ENCODE measurements at regions not wholly inside any gene's neighbourhood (a gene's known extent, or its start where the extent isn't known, plus 50 kb on each side); places are given as distances from the start of the nearest gene placed in this dataset.

GRCh38 chr2:167510071-167510759 is 621.9 kb downstream of the XIRP2 start:
- H3K36me3 ChIP-seq (ENCODE audit: control insufficient read depth, insufficient read depth, low read length) = no peaks in the 10 kb centered on the region
- H3K27ac ChIP-seq (ENCODE audit: low read depth, low read length) = peak overlapping the region; percentile 83
- H3K4me1 ChIP-seq (ENCODE audit: control insufficient read depth, insufficient read depth, low read length) = peaks cover 21% of the 10 kb centered on the region
- H3K9ac ChIP-seq (ENCODE audit: low read length) = peak overlapping the region; percentile 54
- H3K9me3 ChIP-seq (ENCODE audit: control insufficient read depth, insufficient read depth, low read depth, low read length) = no peaks in the 10 kb centered on the region
- H3K27me3 ChIP-seq (ENCODE audit: control insufficient read depth, insufficient read depth, low read length) = no peaks in the 10 kb centered on the region
- H3K4me3 ChIP-seq (ENCODE audit: low read depth, low read length) = no peak overlapping the region; the same call in 1 of the 2 replicates

- H3K36me3 ChIP-seq (ENCODE audit: control insufficient read depth, insufficient read depth, low read length) = no peaks in the 10 kb centered on the region
- peak overlapping the region; percentile 54 for H3K9ac ChIP-seq (ENCODE audit: low read length)
- peaks cover 21% of the 10 kb centered on the region for H3K4me1 ChIP-seq (ENCODE audit: control insufficient read depth, insufficient read depth, low read length)
- no peaks in the 10 kb centered on the region for H3K27me3 ChIP-seq (ENCODE audit: control insufficient read depth, insufficient read depth, low read length)
- no peaks in the 10 kb centered on the region for H3K9me3 ChIP-seq (ENCODE audit: control insufficient read depth, insufficient read depth, low read depth, low read length)
- H3K4me3 ChIP-seq (ENCODE audit: low read depth, low read length) = no peak overlapping the region
- H3K27ac ChIP-seq (ENCODE audit: low read depth, low read length) = peak overlapping the region; percentile 83
Measured at GRCh38 chr2:167509586-167509985, 621.3 kb downstream of the XIRP2 start.

GRCh38 chr2:167508709-167509108 is 620.4 kb downstream of the XIRP2 start:
- no peaks in the 10 kb centered on the region for H3K27me3 ChIP-seq (ENCODE audit: control insufficient read depth, insufficient read depth, low read length)
- 0 out of 2 replicates have a peak overlapping the region, but pooled peaks have one; percentile 69 for H3K27ac ChIP-seq (ENCODE audit: low read depth, low read length)
- no peaks in the 10 kb centered on the region for H3K9me3 ChIP-seq (ENCODE audit: control insufficient read depth, insufficient read depth, low read depth, low read length)
- H3K36me3 ChIP-seq (ENCODE audit: control insufficient read depth, insufficient read depth, low read length) = no peaks in the 10 kb centered on the region
- H3K4me3 ChIP-seq (ENCODE audit: low read depth, low read length) = no peak overlapping the region
- H3K4me1 ChIP-seq (ENCODE audit: control insufficient read depth, insufficient read depth, low read length) = peaks cover 21% of the 10 kb centered on the region
- no peak overlapping the region for H3K9ac ChIP-seq (ENCODE audit: low read length)

DNA sequence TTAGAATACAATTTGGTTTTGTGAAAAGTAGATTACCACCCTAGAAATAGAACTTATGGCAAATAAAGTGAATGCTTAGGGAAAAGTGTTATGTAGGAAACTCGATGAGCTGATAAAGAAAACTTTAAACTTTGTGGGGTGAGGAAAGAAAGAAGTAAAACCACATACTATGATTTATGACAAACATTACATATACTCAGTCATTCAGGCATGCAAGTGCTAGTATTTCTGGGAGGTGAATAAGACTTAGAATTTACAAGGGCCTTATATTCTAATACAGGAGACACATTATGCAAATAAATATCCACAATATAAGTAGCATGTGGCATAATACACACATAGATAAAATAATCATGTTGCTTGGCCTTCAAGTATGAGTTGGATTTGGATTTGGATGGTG is 618.1 kb downstream of the XIRP2 start:
- H3K9ac ChIP-seq (ENCODE audit: low read length) = no peak overlapping the region
- H3K4me3 ChIP-seq (ENCODE audit: low read depth, low read length) = no peak overlapping the region
- H3K27me3 ChIP-seq (ENCODE audit: control insufficient read depth, insufficient read depth, low read length) = no peaks in the 10 kb centered on the region
- peaks cover 21% of the 10 kb centered on the region for H3K4me1 ChIP-seq (ENCODE audit: control insufficient read depth, insufficient read depth, low read length)
- no peak overlapping the region for H3K27ac ChIP-seq (ENCODE audit: low read depth, low read length)
- no peaks in the 10 kb centered on the region for H3K9me3 ChIP-seq (ENCODE audit: control insufficient read depth, insufficient read depth, low read depth, low read length)
- no peaks in the 10 kb centered on the region for H3K36me3 ChIP-seq (ENCODE audit: control insufficient read depth, insufficient read depth, low read length)

GRCh38 chr2:167504695-167505094 is 616.4 kb downstream of the XIRP2 start:
- H3K9me3 ChIP-seq (ENCODE audit: control insufficient read depth, insufficient read depth, low read depth, low read length) = no peaks in the 10 kb centered on the region
- H3K9ac ChIP-seq (ENCODE audit: low read length) = no peak overlapping the region
- H3K36me3 ChIP-seq (ENCODE audit: control insufficient read depth, insufficient read depth, low read length) = no peaks in the 10 kb centered on the region
- H3K4me3 ChIP-seq (ENCODE audit: low read depth, low read length) = no peak overlapping the region
- H3K27ac ChIP-seq (ENCODE audit: low read depth, low read length) = no peak overlapping the region
- H3K27me3 ChIP-seq (ENCODE audit: control insufficient read depth, insufficient read depth, low read length) = no peaks in the 10 kb centered on the region
- peaks cover 13% of the 10 kb centered on the region for H3K4me1 ChIP-seq (ENCODE audit: control insufficient read depth, insufficient read depth, low read length)

DNA sequence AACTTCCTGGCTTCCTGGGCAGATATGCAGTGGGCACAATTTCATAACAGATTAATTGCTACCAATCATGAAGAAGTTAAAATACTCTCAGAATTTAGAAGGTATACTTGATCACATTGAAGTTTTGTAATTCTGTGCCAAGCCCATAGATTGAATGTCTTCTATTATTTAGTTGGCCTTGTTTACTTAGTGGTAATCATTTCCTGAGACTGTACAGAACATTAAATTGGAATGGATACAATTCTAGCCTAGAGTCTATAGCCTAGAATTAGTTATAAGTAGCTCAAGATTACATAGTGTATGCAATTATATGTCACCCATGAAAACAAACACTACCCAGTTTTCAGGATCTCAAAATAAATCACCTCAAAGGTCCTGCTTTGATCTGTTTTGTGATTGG is 615.8 kb downstream of the XIRP2 start:
- no peaks in the 10 kb centered on the region for H3K36me3 ChIP-seq (ENCODE audit: control insufficient read depth, insufficient read depth, low read length)
- H3K9me3 ChIP-seq (ENCODE audit: control insufficient read depth, insufficient read depth, low read depth, low read length) = no peaks in the 10 kb centered on the region
- no peak overlapping the region for H3K27ac ChIP-seq (ENCODE audit: low read depth, low read length)
- no peaks in the 10 kb centered on the region for H3K27me3 ChIP-seq (ENCODE audit: control insufficient read depth, insufficient read depth, low read length)
- H3K4me1 ChIP-seq (ENCODE audit: control insufficient read depth, insufficient read depth, low read length) = peaks cover 9% of the 10 kb centered on the region
- no peak overlapping the region for H3K4me3 ChIP-seq (ENCODE audit: low read depth, low read length)
- no peak overlapping the region for H3K9ac ChIP-seq (ENCODE audit: low read length)

- no peaks in the 10 kb centered on the region for H3K36me3 ChIP-seq (ENCODE audit: control insufficient read depth, insufficient read depth, low read length)
- no peak overlapping the region for H3K4me3 ChIP-seq (ENCODE audit: low read depth, low read length)
- H3K9me3 ChIP-seq (ENCODE audit: control insufficient read depth, insufficient read depth, low read depth, low read length) = no peaks in the 10 kb centered on the region
- no peak overlapping the region for H3K27ac ChIP-seq (ENCODE audit: low read depth, low read length)
- H3K9ac ChIP-seq (ENCODE audit: low read length) = no peak overlapping the region
- H3K4me1 ChIP-seq (ENCODE audit: control insufficient read depth, insufficient read depth, low read length) = peaks cover 8% of the 10 kb centered on the region; the same call in 1 of the 2 replicates
- H3K27me3 ChIP-seq (ENCODE audit: control insufficient read depth, insufficient read depth, low read length) = no peaks in the 10 kb centered on the region
Measured at GRCh38 chr2:167501618-167502017, 613.3 kb downstream of the XIRP2 start.

- Histone ChIP-seq H3K27ac (ENCODE audit: low read depth, low read length) (no peak overlapping the region), H3K36me3 (ENCODE audit: control insufficient read depth, insufficient read depth, low read length) (peaks cover 4% of the 10 kb centered on the region; the same call in 1 of the 2 replicates), H3K4me1 (ENCODE audit: control insufficient read depth, insufficient read depth, low read length) (peaks cover 17% of the 10 kb centered on the region; the same call in 1 of the 2 replicates), H3K27me3 (ENCODE audit: control insufficient read depth, insufficient read depth, low read length) (no peaks in the 10 kb centered on the region), H3K9me3 (ENCODE audit: control insufficient read depth, insufficient read depth, low read depth, low read length) (no peaks in the 10 kb centered on the region), H3K9ac (ENCODE audit: low read length) (no peak overlapping the region), H3K4me3 (ENCODE audit: low read depth, low read length) (no peak overlapping the region)
Measured at GRCh38 chr2:167493862-167494261, 605.6 kb downstream of the XIRP2 start.

DNA sequence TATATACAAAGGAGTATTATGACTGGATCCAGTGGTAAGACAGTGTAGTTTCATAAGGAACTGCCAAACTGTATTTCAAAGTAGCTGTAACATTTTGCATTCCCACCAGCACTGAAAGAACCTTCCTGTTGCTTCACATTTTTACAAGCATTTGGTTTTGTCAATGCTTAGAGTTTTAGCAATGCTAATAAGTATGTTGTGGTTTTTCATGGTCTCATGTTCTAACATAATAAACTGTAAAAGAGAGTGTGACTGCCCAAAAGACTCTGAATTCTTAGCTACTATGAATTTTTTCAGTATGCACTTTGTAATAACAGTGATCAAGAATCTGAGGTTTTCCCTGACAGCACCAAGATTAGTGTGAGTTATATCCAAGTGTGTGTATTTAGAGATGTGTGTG is 604.2 kb downstream of the XIRP2 start:
- H3K9me3 ChIP-seq (ENCODE audit: control insufficient read depth, insufficient read depth, low read depth, low read length) = no peaks in the 10 kb centered on the region
- no peak overlapping the region for H3K4me3 ChIP-seq (ENCODE audit: low read depth, low read length)
- no peak overlapping the region for H3K27ac ChIP-seq (ENCODE audit: low read depth, low read length)
- peaks cover 4% of the 10 kb centered on the region; the same call in 1 of the 2 replicates for H3K36me3 ChIP-seq (ENCODE audit: control insufficient read depth, insufficient read depth, low read length)
- H3K9ac ChIP-seq (ENCODE audit: low read length) = no peak overlapping the region
- peaks cover 15% of the 10 kb centered on the region; the same call in 1 of the 2 replicates for H3K4me1 ChIP-seq (ENCODE audit: control insufficient read depth, insufficient read depth, low read length)
- no peaks in the 10 kb centered on the region for H3K27me3 ChIP-seq (ENCODE audit: control insufficient read depth, insufficient read depth, low read length)

GRCh38 chr2:167491788-167492187 is 603.5 kb downstream of the XIRP2 start:
- H3K9ac ChIP-seq (ENCODE audit: low read length) = no peak overlapping the region
- no peaks in the 10 kb centered on the region for H3K9me3 ChIP-seq (ENCODE audit: control insufficient read depth, insufficient read depth, low read depth, low read length)
- no peaks in the 10 kb centered on the region for H3K27me3 ChIP-seq (ENCODE audit: control insufficient read depth, insufficient read depth, low read length)
- peaks cover 4% of the 10 kb centered on the region; the same call in 1 of the 2 replicates for H3K36me3 ChIP-seq (ENCODE audit: control insufficient read depth, insufficient read depth, low read length)
- H3K27ac ChIP-seq (ENCODE audit: low read depth, low read length) = no peak overlapping the region
- H3K4me3 ChIP-seq (ENCODE audit: low read depth, low read length) = no peak overlapping the region
- H3K4me1 ChIP-seq (ENCODE audit: control insufficient read depth, insufficient read depth, low read length) = peaks cover 15% of the 10 kb centered on the region; the same call in 1 of the 2 replicates

DNA sequence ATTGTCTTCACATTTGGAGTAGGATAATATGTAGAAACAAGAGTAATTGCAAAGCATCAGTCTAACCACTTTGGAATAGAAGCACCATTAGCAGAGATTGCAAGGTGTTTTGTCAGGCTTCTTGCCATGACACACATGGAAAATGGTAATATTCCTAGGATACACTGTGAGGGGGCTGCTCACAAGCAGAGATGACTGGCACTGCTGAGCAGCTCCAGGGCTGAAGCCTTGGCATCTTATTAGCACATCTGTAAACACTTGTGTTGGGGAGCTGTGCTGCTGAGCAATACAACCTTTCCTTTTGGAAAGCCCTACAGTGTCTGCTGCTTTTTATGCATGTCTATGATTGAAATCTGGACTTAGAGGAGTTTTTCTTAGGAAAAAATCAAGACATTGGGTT is 602.2 kb downstream of the XIRP2 start:
- Histone ChIP-seq H3K27ac (ENCODE audit: low read depth, low read length) (0 out of 2 replicates have a peak overlapping the region, but pooled peaks have one; percentile 30), H3K9me3 (ENCODE audit: control insufficient read depth, insufficient read depth, low read depth, low read length) (no peaks in the 10 kb centered on the region), H3K4me1 (ENCODE audit: control insufficient read depth, insufficient read depth, low read length) (peaks cover 5% of the 10 kb centered on the region; the same call in 1 of the 2 replicates), H3K36me3 (ENCODE audit: control insufficient read depth, insufficient read depth, low read length) (peaks cover 4% of the 10 kb centered on the region; the same call in 1 of the 2 replicates), H3K9ac (ENCODE audit: low read length) (no peak overlapping the region), H3K27me3 (ENCODE audit: control insufficient read depth, insufficient read depth, low read length) (no peaks in the 10 kb centered on the region), H3K4me3 (ENCODE audit: low read depth, low read length) (no peak overlapping the region)
